Cerebellar nuclear complex (tissue), 1 donor: ENCODE measurements at regions not wholly inside any gene's neighbourhood (a gene's known extent, or its start where the extent isn't known, plus 50 kb on each side); places are given as distances from the start of the nearest gene placed in this dataset.
A peak's percentile ranks its signal among the peaks of the same experiment; 100 is the strongest.
"Not testable (repeated sequence)": the region's sequence is repeated elsewhere in the genome, so short reads cannot be mapped to it uniquely, and the experiment has no call there.

Experiments
- DNase-seq, 2 experiments: peaks; one replicate each; lab custom pipeline; 2025; lab: John Stamatoyannopoulos, UW

DNA sequence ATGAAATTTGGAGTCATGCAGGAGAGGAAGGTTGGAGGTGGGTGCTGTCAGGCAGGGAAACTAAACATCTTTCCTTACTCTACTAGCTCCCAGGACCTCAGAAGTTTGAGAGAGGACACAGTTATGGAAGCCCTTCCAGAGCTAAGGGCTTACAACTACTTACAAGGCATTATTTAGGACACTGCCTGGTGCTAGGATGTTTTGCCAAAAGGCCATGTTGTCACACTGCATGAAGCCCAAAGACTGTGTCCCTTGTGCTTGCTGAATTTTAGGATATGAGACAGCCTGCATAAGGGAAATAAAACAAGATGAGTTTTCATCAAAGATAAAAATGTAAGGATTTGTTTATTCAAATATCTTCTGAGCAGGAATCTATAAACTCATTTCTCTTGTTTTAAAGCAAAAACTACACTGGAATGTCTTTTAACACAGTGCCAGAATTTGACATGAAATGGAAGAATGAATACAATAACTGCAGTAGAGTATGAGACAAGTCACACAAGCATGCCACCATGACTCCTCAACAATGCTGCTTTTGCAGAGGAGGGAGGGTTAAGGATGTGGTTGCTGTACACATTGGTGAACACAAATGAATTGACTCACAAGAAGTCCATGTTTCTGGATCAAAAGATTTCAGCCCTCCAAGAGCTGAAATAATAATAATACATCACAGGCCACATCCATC, 258.4 kb downstream of the SPRY2 start:
- peak; percentile 62 to 80 for DNase-seq

DNA sequence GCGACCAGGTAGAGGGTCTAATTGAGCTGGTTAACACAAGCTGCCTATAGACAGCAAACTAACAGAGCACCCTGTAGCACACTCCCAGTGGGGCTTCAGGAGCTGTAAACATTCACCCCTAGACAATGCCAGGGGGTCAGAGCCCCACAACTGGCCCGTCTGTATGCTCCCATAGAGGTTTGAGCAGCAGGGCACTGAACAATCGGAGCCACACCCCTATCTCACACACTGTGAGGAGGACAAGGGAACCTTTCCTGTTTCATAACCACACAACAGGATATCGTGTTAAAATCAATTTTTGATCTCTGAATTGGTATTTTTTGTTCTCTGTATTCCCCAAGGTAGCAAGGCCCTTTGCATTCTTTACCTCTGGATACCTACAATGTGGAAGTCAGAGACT, 266.1 kb downstream of the SPRY2 start:
- no peak for DNase-seq

DNA sequence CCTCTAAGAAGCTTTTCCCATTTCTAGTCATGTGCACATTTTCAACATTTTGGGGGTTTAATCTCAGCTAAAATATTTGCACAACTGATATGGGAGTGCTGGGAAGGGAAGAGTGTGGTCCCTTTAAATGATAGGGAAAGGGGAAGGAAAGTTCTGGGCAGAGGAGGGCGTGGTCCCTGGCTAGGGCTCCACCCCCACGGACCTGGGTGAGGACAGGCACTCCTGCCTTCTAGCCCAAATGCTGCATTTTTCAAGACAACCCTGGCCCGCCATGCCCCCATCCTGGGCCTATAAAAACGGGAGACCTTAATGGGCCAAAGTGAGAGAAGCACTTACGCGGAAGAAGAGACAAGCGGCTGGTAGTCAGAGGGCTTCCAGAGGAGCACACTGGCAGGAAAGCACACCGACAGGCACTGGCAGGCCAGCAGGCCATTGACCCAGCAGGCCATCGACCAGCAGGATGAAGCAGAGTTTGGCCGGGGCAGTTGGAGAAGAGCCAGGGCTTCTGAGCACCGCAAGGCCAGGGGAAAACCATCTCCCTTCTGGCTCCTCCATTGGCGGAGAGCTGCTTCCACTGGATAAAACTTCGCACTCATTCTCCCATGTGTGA, 266.7 kb downstream of the SPRY2 start:
- peak in 1 of 2 experiments; percentile 62 for DNase-seq

DNA sequence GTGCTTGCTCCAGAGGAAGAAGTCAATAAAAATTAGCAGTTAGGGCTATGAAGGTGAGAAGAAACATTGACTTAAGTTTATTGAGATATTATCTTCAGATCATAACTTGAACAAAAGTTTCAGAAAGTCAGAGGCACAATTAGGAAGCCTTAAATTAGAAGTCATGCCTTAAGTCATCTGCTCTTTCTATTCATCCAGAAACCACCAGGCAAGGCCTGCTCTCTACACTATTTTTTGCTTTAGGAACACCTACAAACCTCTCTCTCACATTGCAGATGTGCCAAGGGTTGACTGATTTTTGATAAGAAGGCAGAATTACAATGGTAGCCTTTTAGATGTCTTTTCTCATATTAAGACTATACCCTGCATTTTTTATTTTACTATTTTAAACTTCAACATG, 268.7 kb downstream of the SPRY2 start:
- no peak for DNase-seq

DNA sequence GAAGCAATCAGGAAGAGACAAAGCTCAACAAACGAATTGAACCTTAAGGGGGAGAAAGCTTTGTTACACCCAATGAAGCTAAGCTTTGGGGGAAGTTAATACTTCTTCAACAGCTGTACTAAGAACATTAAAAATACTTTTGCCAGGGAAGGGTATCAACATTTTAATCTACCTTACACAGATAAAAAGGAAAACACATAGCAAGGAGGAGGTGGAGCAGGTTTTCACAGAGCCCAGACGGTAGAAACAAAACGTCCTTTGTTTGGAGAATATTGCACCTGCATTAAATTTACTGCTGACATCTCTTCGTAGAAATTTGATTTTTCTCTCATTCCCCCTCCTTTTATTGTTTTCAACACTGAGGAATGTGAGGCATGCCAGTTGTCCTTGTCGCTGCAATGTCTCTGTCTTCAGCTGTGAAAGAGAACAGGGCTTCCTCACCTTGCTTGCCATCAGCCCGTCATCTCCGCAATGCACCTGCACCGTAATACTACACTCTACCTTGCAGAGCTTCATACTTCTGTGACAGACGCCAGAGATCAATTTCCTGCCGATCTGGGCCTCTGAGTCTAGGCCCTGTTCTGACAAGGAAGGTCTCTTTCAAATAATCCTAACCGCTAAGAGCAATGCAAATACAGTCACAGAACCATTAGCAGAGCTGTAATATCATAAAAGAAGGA, 270.8 kb downstream of the SPRY2 start:
- DNase-seq = no peak

DNA sequence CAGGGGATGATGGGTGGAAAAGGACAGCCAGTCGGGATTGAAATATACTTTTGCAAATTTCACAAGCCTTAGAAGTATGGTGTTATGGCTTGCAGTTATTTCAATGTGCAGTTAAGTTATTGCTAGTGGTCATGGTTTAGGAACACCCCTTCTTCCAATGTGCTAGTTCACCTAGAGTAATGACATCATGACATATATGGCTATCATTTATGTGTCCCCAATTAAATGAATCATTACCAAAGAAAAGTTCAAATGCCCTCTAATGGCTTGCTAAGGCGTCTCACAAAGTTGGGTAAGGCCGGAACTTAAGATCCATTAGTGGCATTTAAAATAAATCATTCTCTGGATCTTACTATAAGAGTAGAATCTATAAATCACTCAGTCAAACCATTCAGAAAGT, 271.6 kb downstream of the SPRY2 start:
- no peak for DNase-seq

DNA sequence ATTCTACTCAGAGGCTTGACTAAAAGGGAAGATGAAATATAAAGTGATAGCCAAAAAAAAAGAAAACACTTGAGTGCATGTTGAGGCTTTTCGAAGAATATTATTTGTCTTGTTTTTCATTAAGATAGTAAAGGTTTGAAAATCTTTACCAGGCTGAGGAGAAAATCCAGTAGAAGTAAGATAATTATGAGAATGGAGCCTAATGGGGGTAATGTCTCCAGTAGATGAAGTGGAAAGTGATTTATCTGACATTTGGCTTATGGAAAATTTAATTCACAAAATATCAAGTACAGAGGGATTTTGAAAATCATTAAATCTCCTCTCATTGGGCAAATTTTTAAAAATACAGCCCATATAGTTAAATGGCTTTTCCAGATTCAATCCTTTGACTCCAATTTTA, 274.9 kb downstream of the SPRY2 start:
- DNase-seq = no peak

DNA sequence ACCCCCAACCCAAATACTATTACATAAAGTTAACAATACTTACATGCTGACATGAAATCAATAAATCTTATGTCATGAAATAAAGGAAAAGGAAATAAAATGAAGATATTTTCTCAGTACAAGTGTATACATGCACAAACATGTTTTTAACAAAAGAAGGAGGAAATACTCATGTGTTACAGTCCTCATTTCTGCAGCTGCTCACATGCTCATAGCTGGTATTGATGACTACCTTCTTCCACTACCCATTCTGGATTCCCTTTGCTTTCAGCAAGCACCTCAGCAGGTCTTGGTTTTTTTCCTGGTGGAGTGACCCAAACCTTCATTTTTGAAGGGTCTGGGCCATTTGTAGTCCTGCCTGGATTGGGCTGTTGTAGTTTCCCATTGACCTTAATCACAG, 278.5 kb downstream of the SPRY2 start:
- DNase-seq = not testable (repeated sequence)

DNA sequence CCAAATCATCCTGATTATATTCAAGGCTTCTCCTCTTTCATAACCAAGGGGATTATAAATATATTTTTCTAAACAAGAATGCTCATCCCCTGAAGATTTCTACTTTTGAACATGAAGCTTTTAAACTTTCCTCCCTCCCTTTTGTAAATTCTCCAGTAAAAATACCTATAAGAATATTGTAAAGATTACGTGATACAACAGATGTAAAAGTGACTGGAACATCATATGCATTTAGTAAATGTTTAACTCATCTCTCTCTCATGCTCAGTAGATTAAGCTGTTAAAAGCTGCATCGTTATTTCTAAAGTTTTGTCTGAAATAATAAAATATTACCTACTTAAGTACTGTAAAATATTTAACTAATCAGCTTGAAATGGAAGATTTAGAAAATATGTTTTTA, 281.1 kb downstream of the SPRY2 start:
- no peak for DNase-seq

DNA sequence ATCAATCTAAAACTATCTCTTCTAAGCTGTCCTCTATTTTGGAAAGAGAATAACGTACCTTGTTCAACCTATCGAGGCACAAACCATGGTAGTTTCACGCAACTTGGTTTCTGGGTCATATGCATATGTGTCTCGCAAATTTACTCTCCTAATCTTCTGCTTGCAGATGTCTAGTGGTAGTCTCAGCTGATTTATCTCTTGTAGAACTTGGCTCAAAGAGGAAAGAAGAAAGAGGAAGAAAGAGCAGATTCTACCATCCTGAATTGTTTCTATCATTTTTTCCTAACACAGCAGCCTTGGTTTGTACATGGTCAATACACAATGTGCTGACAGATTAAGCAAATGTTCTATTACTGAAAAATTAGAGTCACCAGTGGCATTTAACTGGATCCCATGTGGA, 282.3 kb downstream of the SPRY2 start:
- DNase-seq = no peak

DNA sequence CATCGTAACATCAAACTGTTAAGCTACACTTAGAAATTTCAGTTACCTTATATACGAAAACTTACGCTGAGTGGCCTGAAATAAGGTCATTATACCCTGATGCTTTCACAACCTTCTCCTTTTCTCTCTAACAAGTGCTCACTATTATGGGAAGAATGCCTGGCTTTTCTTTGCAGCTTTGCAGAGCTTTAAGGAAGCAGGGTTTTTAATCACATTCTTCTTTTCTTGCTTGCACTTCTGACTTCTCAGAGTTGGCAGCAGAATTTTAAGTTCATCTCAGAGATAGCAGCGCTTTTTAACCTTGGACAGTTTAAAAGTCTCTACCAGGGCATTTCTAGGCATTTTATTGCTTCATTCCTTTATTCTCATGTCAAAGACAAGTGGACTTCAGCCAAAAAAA, 285.1 kb downstream of the SPRY2 start:
- DNase-seq = no peak

DNA sequence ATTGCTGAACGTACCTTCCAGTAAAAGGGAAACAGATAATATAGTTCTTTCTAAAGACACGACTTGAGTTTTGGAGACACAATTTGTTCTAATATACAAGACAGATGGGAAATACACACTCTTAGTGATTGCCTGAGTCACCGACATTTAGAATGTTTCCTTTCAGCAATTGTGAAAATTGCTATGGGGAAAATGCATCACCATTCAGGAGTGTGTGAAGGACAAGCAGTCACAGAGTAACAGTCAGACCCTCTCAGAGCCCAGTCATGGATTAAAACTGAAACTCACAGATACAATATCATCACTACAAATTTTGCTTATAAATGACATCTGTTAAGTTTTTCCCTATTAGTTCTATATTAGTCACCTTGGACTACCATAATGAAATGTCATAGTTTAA, 286.1 kb downstream of the SPRY2 start:
- DNase-seq = no peak

DNA sequence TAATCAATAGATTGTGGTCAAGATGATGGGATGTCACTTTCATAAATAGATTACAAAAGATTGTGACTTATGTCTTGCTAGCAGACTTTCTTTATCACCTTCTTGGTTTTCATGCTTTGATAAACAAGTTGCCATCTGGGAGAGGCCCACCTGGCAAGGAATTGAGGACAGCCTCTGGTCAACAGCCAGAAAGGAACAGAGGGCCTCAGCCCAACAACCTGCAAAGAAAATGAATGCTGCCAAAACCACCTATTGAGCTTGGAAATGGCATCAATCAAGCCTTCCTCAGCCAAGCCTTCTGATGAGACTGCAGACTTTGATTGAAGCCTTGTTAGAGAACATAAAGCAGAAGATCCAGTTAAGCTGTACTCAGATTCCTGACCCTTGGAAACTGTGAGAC, 288.6 kb downstream of the SPRY2 start:
- peak in 1 of 2 experiments; percentile 18 for DNase-seq

DNA sequence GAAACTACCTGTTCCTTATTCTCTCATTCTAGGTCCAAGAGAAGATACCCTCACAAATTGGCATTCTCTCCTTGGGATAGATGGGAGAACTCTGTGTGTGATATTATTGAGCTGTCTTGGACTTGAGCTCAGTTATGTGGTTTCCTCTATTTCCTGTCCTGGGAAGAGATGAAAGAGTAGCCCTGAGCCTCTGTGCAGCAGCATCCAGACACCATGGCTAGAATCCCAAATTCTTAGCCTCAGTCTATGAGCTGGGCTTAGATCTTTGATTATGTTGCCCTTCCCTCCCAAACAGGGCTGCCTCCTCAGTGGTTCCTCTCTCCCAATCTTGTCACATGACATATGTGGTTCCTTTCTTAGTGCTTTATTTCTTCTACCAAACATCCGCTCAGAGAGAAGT, 290.7 kb downstream of the SPRY2 start:
- DNase-seq = no peak

DNA sequence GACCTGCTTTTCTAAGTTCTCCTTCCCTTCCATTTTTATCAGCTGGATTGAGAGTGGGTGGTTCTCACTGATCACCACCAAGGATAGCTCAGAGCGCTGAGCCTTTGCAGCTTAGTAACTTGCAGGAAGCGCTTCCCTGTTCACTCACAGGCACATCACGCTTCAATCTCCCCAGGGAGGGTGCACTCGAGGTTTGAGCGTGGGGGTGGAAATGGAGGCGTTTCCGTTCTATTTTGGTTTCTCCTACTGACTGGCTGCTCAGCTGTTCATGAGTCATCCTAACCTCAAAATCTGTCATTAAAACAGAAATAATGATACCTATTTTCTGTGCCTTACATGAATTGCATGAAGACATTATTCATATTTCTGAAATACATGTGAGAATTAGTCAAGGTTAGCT, 292.1 kb downstream of the SPRY2 start:
- peak in 1 of 2 experiments; percentile 54 for DNase-seq

DNA sequence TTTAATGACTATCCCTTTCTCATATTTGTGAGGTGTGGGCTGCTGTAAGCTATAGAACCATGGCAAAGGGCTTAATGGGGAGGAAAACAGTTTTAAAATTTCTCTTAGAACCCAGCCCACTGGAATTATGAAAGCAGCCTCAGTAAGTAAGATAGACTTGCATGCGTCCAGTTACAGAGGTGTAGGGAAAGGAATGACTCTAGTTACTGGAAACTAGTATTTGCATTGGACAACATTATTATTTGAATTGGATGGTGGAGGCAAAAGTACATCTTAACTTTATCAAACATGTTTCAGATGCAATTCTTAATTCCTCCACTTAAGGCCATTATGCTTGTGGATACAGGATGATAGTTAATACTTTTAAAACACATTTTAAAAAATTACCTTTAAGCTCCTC, 292.9 kb downstream of the SPRY2 start:
- DNase-seq = no peak

DNA sequence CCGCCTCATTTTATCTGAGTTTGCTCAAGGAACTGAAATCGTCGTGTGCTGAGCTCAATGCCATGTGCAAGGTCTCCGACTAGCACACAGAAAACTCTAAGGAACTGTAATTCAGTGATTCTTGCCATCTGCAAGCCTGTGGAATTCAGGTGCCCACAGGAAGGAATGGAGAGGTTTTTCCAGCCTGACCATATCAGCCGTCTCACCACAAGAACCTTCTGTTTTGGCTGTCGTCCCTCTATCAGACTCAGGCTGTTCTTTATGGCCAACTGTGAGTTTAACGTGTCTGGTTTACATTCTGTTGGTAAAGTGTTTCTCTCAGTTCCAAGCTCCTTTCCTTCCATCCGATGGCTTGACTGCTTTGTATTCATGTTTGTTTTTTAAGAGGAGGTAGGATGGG, 293.5 kb downstream of the SPRY2 start:
- DNase-seq = peak in 1 of 2 experiments; percentile 55

DNA sequence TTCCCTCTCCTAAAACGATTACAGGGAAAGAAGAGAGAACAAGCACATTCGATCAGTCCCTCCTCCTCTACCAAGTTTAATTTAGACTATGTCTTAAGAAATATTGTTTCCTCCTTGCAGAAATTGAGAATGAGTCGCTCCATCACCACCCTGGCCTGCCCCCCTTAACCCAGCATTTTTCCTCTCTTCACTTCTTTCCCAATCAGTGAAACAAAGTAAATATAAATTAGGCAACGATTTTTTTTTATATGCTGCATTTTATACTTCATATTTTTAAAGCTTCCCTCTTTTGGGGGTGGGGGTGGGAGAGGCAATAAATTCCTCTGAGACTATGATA, 300.0 kb downstream of the SPRY2 start:
- DNase-seq = no peak

DNA sequence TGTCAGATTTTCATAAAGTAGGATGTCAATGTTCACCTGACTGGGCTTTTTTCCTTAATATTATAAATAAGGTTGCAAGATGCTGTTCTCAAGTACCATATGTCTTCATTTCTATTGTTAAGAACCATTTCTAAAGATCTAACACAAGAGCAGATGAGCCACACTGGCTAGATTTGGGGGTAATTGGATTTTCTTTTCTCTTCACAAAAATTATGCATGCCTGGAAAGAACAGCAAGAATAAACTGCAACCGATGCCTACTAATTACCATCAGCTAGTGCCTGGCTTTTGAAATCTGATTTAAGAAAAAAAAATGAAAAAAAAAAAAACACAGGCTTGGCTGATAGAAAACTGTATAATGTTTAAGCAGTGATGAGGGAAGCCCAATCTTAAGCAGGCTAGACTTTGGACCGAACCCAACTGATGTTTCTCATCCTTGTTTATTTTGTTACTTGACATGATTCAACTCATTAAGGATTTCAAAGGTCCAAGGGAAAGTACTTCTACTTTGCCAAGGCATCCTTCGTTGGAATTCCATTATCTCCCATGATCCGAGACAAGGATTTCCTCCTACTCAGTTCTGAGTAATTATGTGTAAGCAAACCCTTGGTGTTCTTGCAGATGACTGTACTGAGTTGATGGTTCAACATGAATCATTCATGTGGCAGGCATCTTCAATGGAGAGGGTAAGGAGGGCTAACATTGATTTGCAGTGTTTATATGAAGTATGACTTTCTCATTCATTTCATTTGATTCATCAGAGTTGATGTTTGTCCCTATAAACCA, 300.5 kb downstream of the SPRY2 start:
- DNase-seq = no peak

DNA sequence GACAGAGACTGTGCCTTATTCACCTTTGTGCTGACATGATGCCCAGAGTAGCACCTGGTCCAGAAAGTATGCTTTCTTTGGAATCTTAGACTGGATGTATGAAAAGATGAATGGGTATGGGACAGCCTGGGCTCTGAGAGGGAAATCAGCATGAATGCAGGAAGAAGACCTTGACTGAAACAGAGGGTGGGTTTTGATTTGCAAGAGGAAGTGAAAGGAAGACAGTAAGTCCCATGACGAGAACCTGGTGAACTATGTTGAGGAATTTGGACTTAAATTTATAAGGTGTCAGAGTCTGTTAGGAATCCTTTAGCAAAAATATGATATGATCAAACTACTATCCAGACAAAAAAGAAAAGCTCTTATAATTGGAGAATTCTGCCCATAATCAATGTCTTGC, 301.9 kb downstream of the SPRY2 start:
- DNase-seq = no peak

DNA sequence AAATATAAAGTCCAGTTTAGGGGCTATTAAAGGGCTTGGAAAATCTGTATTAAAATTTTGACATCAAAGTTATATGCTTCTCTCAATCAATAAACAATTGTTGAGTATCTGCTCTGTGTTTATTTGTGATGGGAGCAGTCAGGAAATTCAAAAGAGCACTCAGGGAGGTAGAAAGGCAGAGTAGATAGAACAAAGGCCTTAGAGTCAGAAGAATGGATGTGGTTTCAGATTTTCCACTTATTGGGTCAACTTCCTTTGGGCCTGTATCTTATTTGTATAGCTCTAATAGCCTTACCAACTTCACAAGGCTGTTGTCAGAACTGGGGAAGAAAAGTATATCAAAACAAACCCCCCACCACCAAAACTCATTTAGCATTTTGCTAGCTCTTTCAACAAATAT, 302.6 kb downstream of the SPRY2 start:
- no peak for DNase-seq

DNA sequence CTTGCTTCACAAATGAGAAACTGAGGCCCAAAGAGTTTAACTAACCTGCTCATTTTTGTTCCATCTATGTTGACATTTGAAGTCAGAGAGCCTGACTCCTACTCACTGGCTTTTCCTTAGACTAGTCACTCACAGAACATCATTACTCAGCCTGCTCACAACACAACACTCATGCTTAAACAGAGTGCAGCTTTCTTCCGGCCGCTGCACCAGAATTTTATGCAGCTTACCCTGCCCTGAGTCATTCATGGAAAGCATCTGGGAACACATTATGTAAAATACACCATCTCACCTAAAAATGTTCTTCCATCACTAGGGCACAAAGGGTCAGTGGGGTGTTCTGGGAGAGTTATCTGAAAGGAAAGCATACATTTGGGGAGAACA, 303.4 kb downstream of the SPRY2 start:
- DNase-seq = no peak
